ENCODE measurements at regions not wholly inside any gene's neighbourhood (a gene's known extent, or its start where the extent isn't known, plus 50 kb on each side); places are given as distances from the start of the nearest gene placed in this dataset.
"Not testable (repeated sequence)": the region's sequence is repeated elsewhere in the genome, so short reads cannot be mapped to it uniquely, and the experiment has no call there.

DNA sequence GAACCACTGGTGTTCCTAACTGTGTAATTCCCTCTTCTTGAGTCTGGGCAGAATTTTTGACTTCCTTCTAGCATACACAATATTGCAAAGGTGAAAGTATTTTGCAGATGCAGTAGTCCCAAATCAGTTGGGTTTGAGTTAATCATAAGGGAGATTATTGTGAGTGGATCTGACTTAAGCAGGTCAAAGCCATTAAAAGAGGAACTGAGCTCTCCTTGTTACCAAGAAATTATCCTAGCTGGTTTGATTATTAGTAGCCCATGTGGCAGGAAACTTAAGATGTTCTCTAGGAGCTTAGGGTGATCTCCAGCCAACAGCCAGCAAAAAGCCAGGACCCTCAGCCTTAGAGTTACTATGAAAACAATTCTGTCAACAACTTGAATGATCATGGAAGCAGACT, 221.8 kb downstream of the RPIA start:
- DNase-seq (no peak), ATAC-seq (no peak)
- Histone ChIP-seq H3K27me3 (ENCODE audit: insufficient read depth in 3 of 3, low read length in 2 of 3) (no peaks in the 10 kb centered on the region), H3K36me3 (ENCODE audit: insufficient read depth in 1 of 2, low read depth in 1 of 2) (no peaks in the 10 kb centered on the region), H3K27ac (no peak overlapping the region), H3K4me1 (no peaks in the 10 kb centered on the region), H3K9me3 (no peaks in the 10 kb centered on the region), H3K4me3 (no peak overlapping the region)
- intact Hi-C loops (cut with DNase I): no loop called here
- TF ChIP-seq, protein P1, sequence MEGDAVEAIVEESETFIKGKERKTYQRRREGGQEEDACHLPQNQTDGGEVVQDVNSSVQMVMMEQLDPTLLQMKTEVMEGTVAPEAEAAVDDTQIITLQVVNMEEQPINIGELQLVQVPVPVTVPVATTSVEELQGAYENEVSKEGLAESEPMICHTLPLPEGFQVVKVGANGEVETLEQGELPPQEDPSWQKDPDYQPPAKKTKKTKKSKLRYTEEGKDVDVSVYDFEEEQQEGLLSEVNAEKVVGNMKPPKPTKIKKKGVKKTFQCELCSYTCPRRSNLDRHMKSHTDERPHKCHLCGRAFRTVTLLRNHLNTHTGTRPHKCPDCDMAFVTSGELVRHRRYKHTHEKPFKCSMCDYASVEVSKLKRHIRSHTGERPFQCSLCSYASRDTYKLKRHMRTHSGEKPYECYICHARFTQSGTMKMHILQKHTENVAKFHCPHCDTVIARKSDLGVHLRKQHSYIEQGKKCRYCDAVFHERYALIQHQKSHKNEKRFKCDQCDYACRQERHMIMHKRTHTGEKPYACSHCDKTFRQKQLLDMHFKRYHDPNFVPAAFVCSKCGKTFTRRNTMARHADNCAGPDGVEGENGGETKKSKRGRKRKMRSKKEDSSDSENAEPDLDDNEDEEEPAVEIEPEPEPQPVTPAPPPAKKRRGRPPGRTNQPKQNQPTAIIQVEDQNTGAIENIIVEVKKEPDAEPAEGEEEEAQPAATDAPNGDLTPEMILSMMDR (IDR thresholded peaks at IDR 0.05): no peak

DNA sequence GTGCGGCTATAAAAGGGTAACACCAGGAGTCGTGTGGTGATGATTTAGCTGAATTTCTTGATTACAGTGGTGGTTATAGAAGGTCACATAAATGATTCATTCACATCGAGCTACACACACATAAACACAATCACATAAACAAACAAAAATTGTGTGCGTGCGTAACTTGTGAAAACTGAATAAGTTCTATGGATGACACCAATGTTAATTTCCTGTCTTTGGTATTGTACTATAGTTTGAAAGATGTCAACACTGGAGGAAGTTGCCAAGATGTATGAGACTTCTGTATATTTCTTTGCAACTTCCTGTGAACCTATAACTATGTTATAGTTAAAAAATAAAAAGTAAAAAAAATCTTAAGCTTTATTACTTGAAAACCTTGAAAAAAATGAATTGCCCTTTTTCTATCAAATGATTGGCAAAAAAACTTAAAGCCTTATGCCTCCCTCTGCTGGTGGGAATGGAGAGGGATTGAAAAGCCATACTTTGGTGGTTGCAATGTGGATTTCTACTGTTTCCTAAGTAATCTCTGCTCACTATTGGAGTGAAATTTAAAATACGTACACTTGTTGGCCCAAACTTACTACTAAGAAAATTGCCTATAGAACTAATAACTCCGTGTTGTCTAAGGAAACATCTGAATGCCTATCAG, 227.7 kb downstream of the RPIA start:
- H3K27me3 ChIP-seq (ENCODE audit: insufficient read depth in 3 of 3, low read length in 2 of 3): no peaks in the 10 kb centered on the region
- no peak overlapping the region for H3K27ac ChIP-seq
- ATAC-seq: no peak
- H3K4me1 ChIP-seq: no peaks in the 10 kb centered on the region
- no peak overlapping the region for H3K4me3 ChIP-seq
- WGBS, 3 donors: 67 to 74% (median 73%) methylated on average over 7 of the region's 7 CpGs
- TF ChIP-seq, protein P1 (IDR thresholded peaks at IDR 0.05): peak; percentile 44
- intact Hi-C loops (cut with DNase I): no loop called here
- no peak for DNase-seq
- H3K36me3 ChIP-seq (ENCODE audit: insufficient read depth in 1 of 2, low read depth in 1 of 2): no peaks in the 10 kb centered on the region
- H3K9me3 ChIP-seq: no peaks in the 10 kb centered on the region

- H3K4me3 ChIP-seq; H3K27ac ChIP-seq; H3K27me3 ChIP-seq (ENCODE audit: insufficient read depth in 3 of 3, low read length in 2 of 3); H3K4me1 ChIP-seq; intact Hi-C loops (cut with DNase I); H3K9me3 ChIP-seq; ATAC-seq; DNase-seq; H3K36me3 ChIP-seq (ENCODE audit: insufficient read depth in 1 of 2, low read depth in 1 of 2): not testable (repeated sequence)
- WGBS, 3 donors: 94 to 96% (median 96%) methylated on average over 26 to 31 of the region's 31 CpGs
Measured at GRCh38 chr2:88920399-88920798, 228.9 kb downstream of the RPIA start.

DNA sequence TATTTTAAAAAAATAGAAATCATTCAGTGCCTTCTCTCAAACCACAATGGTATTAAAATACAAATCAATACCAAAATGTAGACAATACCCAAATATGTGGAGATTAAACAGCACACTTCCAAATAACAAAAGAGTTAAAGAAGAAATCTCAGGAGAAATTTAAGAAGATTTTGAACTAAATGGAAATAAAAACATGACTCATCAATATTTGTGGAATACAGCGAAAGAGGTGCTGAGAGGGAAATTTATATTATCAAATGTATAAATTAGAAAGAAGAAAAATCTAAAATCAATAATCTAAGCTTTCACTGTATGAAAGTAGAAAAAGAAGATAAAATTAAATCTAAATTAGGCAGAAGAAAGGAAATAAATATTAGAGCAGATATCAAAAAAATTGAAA, 233.1 kb downstream of the RPIA start:
- no peaks in the 10 kb centered on the region for H3K36me3 ChIP-seq (ENCODE audit: insufficient read depth in 1 of 2, low read depth in 1 of 2)
- H3K4me1 ChIP-seq: no peaks in the 10 kb centered on the region
- ATAC-seq (no peak), DNase-seq (no peak)
- no peaks in the 10 kb centered on the region for H3K9me3 ChIP-seq
- TF ChIP-seq, protein P1 (IDR thresholded peaks at IDR 0.05): no peak
- intact Hi-C loops (cut with DNase I): no loop called here
- WGBS, 3 donors: 92 to 96% (median 96%) methylated on average over 1 of the region's 1 CpG
- H3K27me3 ChIP-seq (ENCODE audit: insufficient read depth in 3 of 3, low read length in 2 of 3): no peaks in the 10 kb centered on the region
- H3K4me3 ChIP-seq: no peak overlapping the region
- no peak overlapping the region for H3K27ac ChIP-seq

- Histone ChIP-seq H3K9me3 (no peaks in the 10 kb centered on the region), H3K4me1 (no peaks in the 10 kb centered on the region), H3K27ac (no peak overlapping the region), H3K36me3 (ENCODE audit: insufficient read depth in 1 of 2, low read depth in 1 of 2) (no peaks in the 10 kb centered on the region), H3K4me3 (no peak overlapping the region), H3K27me3 (ENCODE audit: insufficient read depth in 3 of 3, low read length in 2 of 3) (no peaks in the 10 kb centered on the region)
- 89 to 95% (median 92%) methylated on average over 19 of the region's 19 CpGs for WGBS, 3 donors
- DNase-seq (no peak), ATAC-seq (no peak)
- TF ChIP-seq, protein P1 (IDR thresholded peaks at IDR 0.05): no peak
- intact Hi-C loops (cut with DNase I): no loop called here
Measured at GRCh38 chr2:88925770-88926462, 234.4 kb downstream of the RPIA start.
